Testis (tissue), 2 donors: ENCODE measurements at regions not wholly inside any gene's neighbourhood (a gene's known extent, or its start where the extent isn't known, plus 50 kb on each side); places are given as distances from the start of the nearest gene placed in this dataset.

ENCODE experiments used
- DNase-seq: peaks from one replicate; pipeline ENCODE4 v3.0.0-alpha.2; 2019
- H3K27ac ChIP-seq, 2 donors: fragments of 200-600 bp; sonication (generic); one replicate each; pipeline ENCODE4 v1.5.1; 2019
- H3K27me3 ChIP-seq: fragments of 200-600 bp; sonication (generic); one replicate; pipeline ENCODE4 v1.5.1; 2019
- H3K36me3 ChIP-seq: fragments of 200-600 bp; sonication (generic); one replicate; pipeline ENCODE4 v1.5.1; 2017; ENCODE audit warnings: low read depth; ENCODE audit errors: missing control alignments
- H3K4me1 ChIP-seq: fragments of 200-600 bp; sonication (generic); one replicate; pipeline ENCODE4 v1.5.1; 2019
- H3K4me3 ChIP-seq, 2 donors: fragments of 200-600 bp; sonication (generic); one replicate each; pipeline ENCODE4 v1.5.1; 2017 to 2019
- H3K9me3 ChIP-seq: fragments of 200-600 bp; sonication (generic); one replicate; pipeline ENCODE4 v1.5.1; 2017
- CTCF ChIP-seq, 3 experiments: fragments of 450-650 bp in 2 of 3; fragments of 200-600 bp in 1 of 3; sonication (generic) in 1 of 3; IDR thresholded peaks; one replicate each; pipeline ENCODE4 v1.5.1; 2016 to 2019; ENCODE audit warnings: antibody characterized with exemption in 3 of 3, mild to moderate bottlenecking in 2 of 3, moderate library complexity in 1 of 3
- POLR2A ChIP-seq: fragments of 450-650 bp; IDR thresholded peaks from one replicate; pipeline ENCODE4 v1.6.1; 2017; ENCODE audit warnings: antibody characterized with exemption, mild to moderate bottlenecking, moderate library complexity
- WGBS, 2 donors: methylation state at CpG; one replicate each; pipeline ENCODE4 v1.1.5; 2018; 5-methylcytosine and 5-hydroxymethylcytosine counted together
- intact Hi-C: fragments of 100-400 bp; cut with DNase I; formaldehyde crosslinking; loops from one replicate; pipeline ENCODE4 v1.15.1; 2023; ENCODE audit warnings: low total_unique reads

GRCh38 chrX:17206584-17206983, 168.4 kb upstream of the NHS start:
- intact Hi-C loops, result no loop called here
- DNase-seq, result no peak
- WGBS, 2 donors, result 94 to 100% methylated on average over 1 of the region's 1 CpG
- H3K9me3 ChIP-seq, result no peaks in the 10 kb centered on the region
- H3K4me1 ChIP-seq, result no peaks in the 10 kb centered on the region
- H3K27me3 ChIP-seq, result no peaks in the 10 kb centered on the region
- H3K4me3 ChIP-seq, result no peak overlapping the region
- TF ChIP-seq CTCF (IDR thresholded peaks at IDR 0.05) (no peak), POLR2A (no peak)
- no peaks in the 10 kb centered on the region for H3K36me3 ChIP-seq
- no peak overlapping the region for H3K27ac ChIP-seq

GRCh38 chrX:17214962-17215361, 160.0 kb upstream of the NHS start:
- Histone ChIP-seq H3K36me3 (no peaks in the 10 kb centered on the region), H3K9me3 (no peaks in the 10 kb centered on the region), H3K4me3 (no peak overlapping the region), H3K27me3 (no peaks in the 10 kb centered on the region), H3K27ac (no peak overlapping the region), H3K4me1 (no peaks in the 10 kb centered on the region)
- TF ChIP-seq CTCF (IDR thresholded peaks at IDR 0.05), result no peak
- TF ChIP-seq POLR2A, result no peak
- intact Hi-C loops, result no loop called here
- 60 to 69% methylated on average over 3 to 4 of the region's 4 CpGs for WGBS, 2 donors
- no peak for DNase-seq

- Histone ChIP-seq H3K27ac (no peak overlapping the region), H3K36me3 (no peaks in the 10 kb centered on the region), H3K4me1 (no peaks in the 10 kb centered on the region), H3K9me3 (no peaks in the 10 kb centered on the region), H3K4me3 (no peak overlapping the region), H3K27me3 (no peaks in the 10 kb centered on the region)
- no peak for DNase-seq
- TF ChIP-seq POLR2A, result no peak
- TF ChIP-seq CTCF (IDR thresholded peaks at IDR 0.05), result no peak
- intact Hi-C loops, result no loop called here
Observed at GRCh38 chrX:17226736-17227135, 148.3 kb upstream of the NHS start.

GRCh38 chrX:17237146-17237545, 137.9 kb upstream of the NHS start:
- Histone ChIP-seq H3K4me3 (no peak overlapping the region), H3K36me3 (no peaks in the 10 kb centered on the region), H3K4me1 (no peaks in the 10 kb centered on the region), H3K27ac (no peak overlapping the region), H3K9me3 (no peaks in the 10 kb centered on the region), H3K27me3 (no peaks in the 10 kb centered on the region)
- TF ChIP-seq POLR2A, result no peak
- no peak for TF ChIP-seq CTCF (IDR thresholded peaks at IDR 0.05)
- no peak for DNase-seq
- WGBS, 2 donors, result 93 to 97% methylated on average over 3 to 5 of the region's 5 CpGs
- intact Hi-C loops, result no loop called here

- 16 to 35% methylated on average over 5 of the region's 5 CpGs for WGBS, 2 donors
- Histone ChIP-seq H3K36me3 (no peaks in the 10 kb centered on the region), H3K4me3 (no peak overlapping the region), H3K9me3 (no peaks in the 10 kb centered on the region), H3K4me1 (no peaks in the 10 kb centered on the region), H3K27me3 (no peaks in the 10 kb centered on the region), H3K27ac (no peak overlapping the region)
- TF ChIP-seq CTCF (IDR thresholded peaks at IDR 0.05), result peak; percentile 69 to 76 (median 70)
- TF ChIP-seq POLR2A, result no peak
- DNase-seq, result peak; percentile 65
- intact Hi-C loops, result loop anchor here (10.0 kb wide), 1 partner anchor 132 kb away; the partner anchor contains the start of gene NHS
Observed at GRCh38 chrX:17242470-17242869, 132.5 kb upstream of the NHS start.
